ENCODE measurements at regions not wholly inside any gene's neighbourhood (a gene's known extent, or its start where the extent isn't known, plus 50 kb on each side); places are given as distances from the start of the nearest gene placed in this dataset. TPM values are rescaled to one million over a fixed set of nuclear protein-coding genes. Genes with fewer than 3 reads are reported as not detected.
"Not testable (repeated sequence)": the region's sequence is repeated elsewhere in the genome, so short reads cannot be mapped to it uniquely, and the experiment has no call there.

- no peaks in the 10 kb centered on the region for H3K36me3 ChIP-seq
- no peak for DNase-seq (ENCODE audit: low spot score)
- no peaks in the 10 kb centered on the region for H3K9me3 ChIP-seq
- 89% methylated on average over 3 of the region's 3 CpGs for WGBS
- H3K4me3 ChIP-seq: no peak overlapping the region
- intact Hi-C loops (cut with DNase I): no loop called here
- no peaks in the 10 kb centered on the region for H3K4me1 ChIP-seq (replicated peaks)
- H3K27ac ChIP-seq: no peak overlapping the region
- H3K27me3 ChIP-seq (replicated peaks; ENCODE audit: insufficient read depth): no peaks in the 10 kb centered on the region
- TF ChIP-seq POLR2AphosphoS5 (IDR thresholded peaks at IDR 0.05) (no peak), CTCF (IDR thresholded peaks at IDR 0.05) (no peak), POLR2A (IDR thresholded peaks at IDR 0.05) (no peak)
These were observed 60.9 kb upstream of the EEF2KMT start for GRCh38 chr16:5158494-5158893.

DNA sequence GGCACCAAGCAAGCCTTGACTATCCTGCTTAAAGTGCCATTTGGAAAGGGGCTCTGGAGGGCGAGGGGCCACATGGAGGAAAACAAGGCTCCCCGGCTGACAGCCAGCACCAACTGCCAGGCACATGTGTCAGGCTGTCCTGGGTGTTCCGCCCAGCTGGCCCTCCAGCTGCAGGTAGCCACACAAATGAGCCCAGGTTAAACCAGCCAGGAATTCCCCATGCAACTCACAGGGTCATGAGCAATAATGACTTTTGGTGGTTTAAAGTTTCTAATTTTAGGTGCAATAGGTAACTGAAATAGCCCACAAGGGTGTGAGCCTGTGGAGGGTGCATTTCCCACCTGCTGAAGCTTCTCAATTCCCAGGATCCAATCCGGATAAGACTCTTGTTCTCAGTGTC, 58.9 kb upstream of the EEF2KMT start:
- H3K27me3 ChIP-seq (replicated peaks; ENCODE audit: insufficient read depth); H3K4me3 ChIP-seq; H3K27ac ChIP-seq; H3K36me3 ChIP-seq; H3K9me3 ChIP-seq; H3K4me1 ChIP-seq (replicated peaks); intact Hi-C loops (cut with DNase I); DNase-seq (ENCODE audit: low spot score): not testable (repeated sequence)
- 90% methylated on average over 4 of the region's 4 CpGs for WGBS

DNA sequence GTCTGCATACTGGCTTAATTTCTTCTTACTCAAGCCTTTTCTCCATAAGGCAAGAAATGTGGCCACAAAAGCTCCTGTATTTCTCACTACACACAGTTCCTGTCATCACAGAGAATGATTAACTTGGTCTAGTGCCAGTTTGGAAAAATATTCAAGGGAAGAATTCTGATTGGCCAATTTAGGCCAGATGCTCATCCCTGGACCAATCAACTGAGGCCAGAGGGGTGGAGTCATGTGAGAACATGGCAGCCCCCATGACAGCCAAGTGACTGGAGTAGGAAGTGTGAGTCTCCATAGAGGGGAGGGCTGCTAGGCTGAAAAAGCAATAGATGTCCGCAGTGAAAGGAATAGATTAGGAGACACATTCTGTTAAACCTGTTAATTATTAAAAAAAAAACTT, 56.4 kb upstream of the EEF2KMT start:
- H3K27ac ChIP-seq; intact Hi-C loops (cut with DNase I); H3K9me3 ChIP-seq; H3K36me3 ChIP-seq; DNase-seq (ENCODE audit: low spot score); H3K27me3 ChIP-seq (replicated peaks; ENCODE audit: insufficient read depth); H3K4me3 ChIP-seq; H3K4me1 ChIP-seq (replicated peaks): not testable (repeated sequence)
- WGBS: 97% methylated on average over 1 of the region's 1 CpG

DNA sequence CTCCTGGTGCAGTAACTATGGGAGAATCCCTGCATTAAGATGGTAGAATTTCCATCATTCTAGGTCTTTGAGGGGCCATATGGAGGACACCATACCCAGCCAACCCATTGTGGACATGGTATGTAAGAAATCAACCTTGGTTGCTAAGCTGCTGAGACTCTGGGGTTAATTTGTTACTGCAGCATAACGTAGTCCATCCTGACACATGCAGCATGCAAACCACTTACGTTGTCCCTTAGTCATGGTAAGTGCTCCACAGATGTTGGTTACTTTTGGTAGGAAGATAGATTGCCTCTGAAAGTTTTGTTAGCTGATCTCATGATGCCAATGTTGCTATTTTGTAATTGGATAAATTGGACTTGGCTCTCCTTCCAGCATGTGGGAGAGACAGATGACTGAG, 53.8 kb upstream of the EEF2KMT start:
- DNase-seq (ENCODE audit: low spot score); H3K27me3 ChIP-seq (replicated peaks; ENCODE audit: insufficient read depth); intact Hi-C loops (cut with DNase I); H3K4me3 ChIP-seq; H3K27ac ChIP-seq; H3K4me1 ChIP-seq (replicated peaks); H3K9me3 ChIP-seq; H3K36me3 ChIP-seq: not testable (repeated sequence)
- 78% methylated on average over 2 of the region's 2 CpGs for WGBS

Small RNAs in the stretch of these regions (microRNA-seq; reads per million reads assigned to microRNA genes)
- gene MIR8065: not detected

Small RNAs in the stretch of these regions (small RNA-seq; reads per million reads assigned to genes)
- 0 reads per million in 2 donors for gene AC007012.1
- 0 reads per million in 2 donors for gene MIR8065
- gene RNU6-328P: 0 reads per million in 2 donors
- gene RNU6-457P: 0 reads per million in 2 donors
- gene RNU7-99P: 0 reads per million in 2 donors
- 0 reads per million in 2 donors for gene SNRPCP20
